HG03432 (cell line): ENCODE measurements at regions not wholly inside any gene's neighbourhood (a gene's known extent, or its start where the extent isn't known, plus 50 kb on each side); places are given as distances from the start of the nearest gene placed in this dataset.
A peak's percentile ranks its signal among the peaks of the same experiment; 100 is the strongest.

Experiments used
- ATAC-seq: cut with Tn5 transposase; IDR thresholded peaks from one replicate; pipeline ENCODE4 v1.9.1; 2021; ENCODE audit warnings: mild to moderate bottlenecking, moderate library complexity; ENCODE audit not compliant: unreplicated experiment

DNA sequence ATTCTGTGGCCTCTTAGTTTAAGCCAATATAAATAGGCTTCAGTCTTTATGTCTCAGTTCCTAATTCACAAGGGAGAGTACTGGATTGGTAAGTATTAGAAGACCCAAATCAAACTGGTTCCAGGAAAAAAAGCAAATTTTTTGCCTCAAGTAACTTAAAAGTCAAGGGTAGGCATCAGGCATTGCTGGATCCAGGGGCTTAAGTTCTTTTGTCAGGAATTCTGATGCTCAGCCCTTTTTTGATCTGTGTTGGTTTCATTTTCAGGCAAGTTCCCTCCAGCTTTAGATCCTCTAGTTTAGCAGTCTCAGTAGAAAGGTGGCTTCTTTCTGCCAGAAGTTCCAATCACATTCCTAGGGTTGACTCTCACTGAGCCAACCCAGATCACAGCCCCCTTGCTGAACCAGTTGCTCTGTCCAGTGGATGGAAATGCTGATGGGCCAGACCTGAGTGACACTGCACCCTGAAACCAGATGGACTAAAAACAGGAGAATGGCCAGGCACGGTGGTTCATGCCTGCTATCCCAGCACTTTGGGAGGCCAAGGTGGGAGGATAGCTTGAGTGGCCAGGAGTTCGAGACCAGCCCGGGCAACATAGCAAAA lies 253.5 kb downstream of the SHQ1 start:
- ATAC-seq: no peak

- no peak for ATAC-seq
Observed at GRCh38 chr3:72593881-72594397, 254.3 kb downstream of the SHQ1 start.

DNA sequence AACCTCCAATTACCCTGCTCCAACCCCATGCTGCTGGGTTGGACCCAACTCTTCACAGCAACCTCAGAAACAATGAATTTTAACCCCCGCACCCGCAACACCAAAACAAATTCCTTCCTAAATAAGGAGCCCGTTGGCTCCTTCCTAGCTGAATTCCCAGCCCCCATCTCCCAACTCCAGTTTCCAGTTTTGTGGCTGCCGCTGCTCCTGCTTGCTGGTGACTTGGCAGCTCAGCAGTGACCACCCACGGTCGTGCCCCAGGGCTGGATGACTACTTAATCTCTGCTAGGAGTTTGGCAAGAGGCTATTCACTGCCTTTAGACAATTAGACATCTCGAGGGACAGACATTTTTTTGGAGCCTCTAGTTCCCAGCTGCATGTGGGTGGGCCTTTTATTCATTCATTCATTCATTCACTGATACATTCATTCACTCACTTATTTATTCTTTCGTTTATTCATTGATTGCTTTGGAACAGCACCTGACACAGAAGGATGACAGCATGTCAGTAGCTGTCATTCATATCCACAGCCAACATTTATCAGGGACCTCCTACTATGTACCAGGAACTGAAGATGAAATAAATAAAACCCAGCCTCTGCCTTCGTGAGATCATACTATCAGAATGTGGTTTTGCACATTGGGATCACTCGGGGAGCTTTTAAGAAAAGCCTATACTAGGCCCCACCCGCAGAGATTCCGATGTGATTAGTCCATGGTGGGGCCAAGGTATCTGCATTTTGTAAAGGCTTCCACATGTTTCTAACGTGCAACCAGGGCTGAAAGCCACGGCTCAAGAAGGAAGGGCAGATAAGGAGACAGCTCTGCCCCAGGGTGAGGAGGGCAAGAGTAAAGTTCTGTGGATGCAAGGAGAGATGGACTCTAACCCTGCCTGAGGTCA lies 256.5 kb downstream of the SHQ1 start:
- no peak for ATAC-seq

DNA sequence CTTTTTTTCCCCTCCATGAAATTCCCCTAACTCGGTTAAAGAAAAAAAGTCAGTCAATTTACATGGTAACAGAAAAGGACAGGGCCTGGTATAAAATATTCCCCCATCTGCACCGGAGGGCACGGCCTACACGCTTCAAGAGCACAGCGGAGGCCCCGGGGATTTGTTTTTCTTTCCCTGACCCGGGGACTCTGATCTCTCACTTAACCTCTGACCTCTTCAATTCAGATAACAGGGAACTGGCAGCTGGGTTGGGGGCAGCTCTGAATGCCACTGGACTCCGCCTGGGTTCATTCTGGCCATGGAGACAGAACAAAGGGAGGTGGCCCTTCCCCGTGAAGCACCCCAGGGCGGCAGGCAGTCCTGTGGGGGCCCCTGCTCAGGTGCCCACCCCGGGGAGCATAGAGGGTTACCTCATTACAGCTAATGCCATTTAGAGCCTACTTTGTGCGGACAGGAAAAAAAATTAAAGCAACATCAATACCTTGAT lies 257.5 kb downstream of the SHQ1 start:
- ATAC-seq: no peak

DNA sequence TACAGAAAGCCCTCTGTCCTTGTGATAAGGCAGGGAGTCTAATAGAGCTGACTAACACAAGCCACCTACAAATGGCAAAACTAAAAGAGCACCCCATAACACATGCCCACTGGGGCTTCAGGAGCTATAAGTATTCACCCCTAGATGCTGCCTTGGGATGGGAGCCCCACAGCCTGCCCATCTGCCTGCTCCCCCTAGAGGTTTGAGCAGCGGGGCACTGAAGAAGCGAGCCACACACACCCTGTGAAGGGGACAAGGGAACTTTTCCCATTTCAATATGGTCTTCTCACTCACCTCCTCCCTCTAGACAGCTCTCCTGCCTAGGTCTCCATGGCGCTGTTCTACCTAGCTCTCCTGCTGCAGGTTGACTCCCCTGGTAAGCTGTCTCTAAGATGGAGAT lies 261.0 kb downstream of the SHQ1 start:
- ATAC-seq: no peak

GRCh38 chr3:72586694-72587093 lies 261.6 kb downstream of the SHQ1 start:
- no peak for ATAC-seq

- ATAC-seq: no peak
Observed at GRCh38 chr3:72585966-72586365, 262.3 kb downstream of the SHQ1 start.

DNA sequence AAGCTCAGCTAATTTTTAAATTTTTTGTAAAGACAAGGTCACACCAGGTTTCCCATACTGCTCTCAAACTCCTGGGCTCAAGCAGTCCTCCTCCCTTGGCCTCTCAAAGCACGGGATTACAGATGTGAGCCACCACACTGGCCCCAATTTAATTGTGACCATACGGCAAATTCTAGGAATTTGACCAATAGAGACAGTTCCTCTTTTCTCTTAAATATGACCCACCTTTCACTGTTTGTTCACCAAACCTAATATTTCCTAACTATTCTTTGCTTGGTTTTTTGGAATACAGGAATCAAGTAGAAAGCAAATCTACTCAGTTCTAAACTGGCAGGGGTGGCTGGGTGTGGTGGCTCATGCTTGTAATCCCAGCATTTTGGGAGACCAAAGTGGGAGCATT lies 264.0 kb downstream of the SHQ1 start:
- no peak for ATAC-seq

GRCh38 chr3:72582963-72583362 lies 265.3 kb downstream of the SHQ1 start:
- no peak for ATAC-seq

- peak; percentile 98 for ATAC-seq
Observed at GRCh38 chr3:72582211-72582878, 265.9 kb downstream of the SHQ1 start.

DNA sequence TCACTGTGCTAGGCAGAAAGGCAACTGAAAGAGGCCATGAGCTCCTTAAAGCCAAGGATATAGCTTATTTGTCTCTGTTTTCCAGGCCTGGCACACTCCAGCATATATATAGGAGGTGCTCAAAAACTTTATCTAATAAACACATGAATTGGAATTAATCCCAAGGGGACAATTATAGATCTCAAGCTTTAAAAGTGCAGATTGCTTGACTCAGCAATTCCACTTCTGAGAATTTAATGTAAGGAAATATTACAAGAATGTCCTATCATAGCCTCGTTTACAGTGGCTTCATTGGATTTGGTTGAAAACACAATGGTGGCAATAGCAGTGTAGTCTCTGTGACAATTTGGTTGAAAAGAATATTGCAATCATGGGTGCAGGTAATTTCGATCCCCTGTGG lies 267.3 kb downstream of the SHQ1 start:
- ATAC-seq: no peak

- ATAC-seq: no peak
Observed at GRCh38 chr3:72580246-72580756, 267.9 kb downstream of the SHQ1 start.

DNA sequence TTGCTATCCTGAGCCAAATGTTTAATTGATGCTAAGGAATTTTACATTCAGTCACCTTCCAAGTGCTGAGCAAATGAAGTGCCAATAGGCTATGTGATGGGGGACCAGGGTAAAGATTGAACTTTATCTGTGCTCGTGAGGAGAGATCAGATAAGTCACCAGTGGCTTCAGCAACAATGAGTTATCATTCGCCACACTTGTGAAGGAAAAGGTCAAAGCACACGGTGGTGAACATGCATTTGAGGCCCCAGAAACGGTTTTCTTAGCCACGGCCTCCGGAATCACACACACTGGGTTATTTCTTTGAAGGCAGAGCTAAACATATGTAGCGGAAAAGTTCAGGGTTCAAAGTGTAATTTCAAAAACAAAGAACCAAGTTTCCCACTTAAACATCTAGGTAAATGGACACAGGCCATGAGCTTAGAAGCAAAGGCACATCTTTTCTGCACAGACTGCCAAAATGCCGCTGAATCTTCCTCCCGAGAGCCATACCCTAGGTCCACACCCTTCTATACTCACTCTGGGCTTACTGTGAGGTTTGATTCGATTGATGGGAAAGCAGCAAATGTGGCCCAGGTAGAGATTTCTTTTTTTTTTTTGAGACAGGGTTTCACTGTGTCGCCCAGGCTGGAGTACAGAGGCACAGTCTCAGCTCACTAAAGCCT lies 268.5 kb downstream of the SHQ1 start:
- ATAC-seq: no peak

- ATAC-seq: no peak
Observed at GRCh38 chr3:72579191-72579580, 269.1 kb downstream of the SHQ1 start.

DNA sequence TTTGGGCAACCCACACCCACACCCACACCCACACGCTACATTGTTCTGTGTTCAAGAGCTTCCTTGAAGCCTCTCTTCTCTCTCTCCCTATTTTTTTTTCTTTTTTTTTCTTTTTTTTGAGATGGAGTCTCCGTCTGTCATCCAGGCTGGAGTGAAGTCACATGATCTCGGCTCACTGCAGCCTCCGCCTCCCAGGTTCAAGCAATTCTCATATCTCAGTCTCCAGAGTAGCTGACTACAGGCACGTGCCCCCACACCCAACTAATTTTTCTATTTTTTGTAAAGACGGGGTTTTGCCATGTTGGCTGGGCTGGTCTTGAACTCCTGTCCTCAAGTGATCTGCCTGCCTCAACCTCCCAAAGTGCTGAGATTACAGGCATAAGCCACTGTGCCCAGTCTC lies 271.1 kb downstream of the SHQ1 start:
- no peak for ATAC-seq

DNA sequence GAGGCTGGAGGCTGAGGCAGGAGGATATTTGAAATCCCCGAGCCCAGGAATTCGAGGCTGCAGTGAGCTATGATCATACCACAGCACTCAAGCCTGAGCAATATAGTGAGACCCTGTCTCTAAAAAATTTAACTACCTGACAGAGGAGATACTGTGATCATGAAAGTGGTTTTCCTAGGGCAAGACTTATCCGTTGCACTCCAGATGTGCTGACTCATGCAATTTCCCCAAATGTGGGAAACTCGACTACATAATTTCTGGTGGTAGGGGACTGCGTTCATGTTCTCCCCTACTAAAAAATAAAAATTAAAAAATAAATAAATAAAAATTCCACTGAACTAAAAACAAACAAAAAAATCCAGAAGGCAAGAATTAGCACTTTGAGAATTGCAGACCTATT lies 271.7 kb downstream of the SHQ1 start:
- ATAC-seq: no peak

- ATAC-seq: no peak
Observed at GRCh38 chr3:72574144-72574543, 274.1 kb downstream of the SHQ1 start.

- ATAC-seq: no peak
Observed at GRCh38 chr3:72573051-72573450, 275.2 kb downstream of the SHQ1 start.

- no peak for ATAC-seq
Observed at GRCh38 chr3:72572489-72573007, 275.7 kb downstream of the SHQ1 start.

DNA sequence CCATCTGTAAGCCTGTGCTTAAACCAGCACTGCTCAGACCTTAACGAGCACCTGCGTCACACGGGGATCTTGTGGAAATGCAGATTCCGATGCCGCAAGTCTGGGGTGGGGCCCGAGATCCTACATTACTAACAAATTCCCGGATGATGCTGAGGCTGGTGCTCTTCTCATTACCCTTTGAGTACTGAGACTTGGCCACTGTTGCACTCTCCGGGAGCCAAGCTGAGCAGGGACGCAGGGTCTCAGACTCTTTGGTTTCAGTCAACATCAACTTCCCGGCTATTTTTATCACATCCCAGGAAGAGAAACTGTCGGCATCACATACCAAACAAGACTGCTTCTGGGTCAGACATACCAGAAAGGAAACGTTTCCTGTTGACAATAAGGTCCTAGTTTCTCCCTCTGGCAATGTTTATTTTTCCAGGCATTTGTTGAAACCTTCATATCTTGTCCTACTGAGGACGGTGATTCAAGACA lies 276.6 kb downstream of the SHQ1 start:
- no peak for ATAC-seq
